Ovary (tissue), 7 donors: ENCODE measurements at regions not wholly inside any gene's neighbourhood (a gene's known extent, or its start where the extent isn't known, plus 50 kb on each side); places are given as distances from the start of the nearest gene placed in this dataset.

ENCODE experiments used
- DNase-seq, 5 donors: peaks; one replicate each; pipeline ENCODE4 v3.0.0-alpha.2; 2019 to 2020
- H3K27ac ChIP-seq, 2 donors: fragments of 200-600 bp; one replicate each; pipeline versions ENCODE4 v1.5.1 to v1.8.0; 2019 to 2022
- H3K27me3 ChIP-seq: fragments of 200-600 bp; one replicate; pipeline ENCODE4 v1.8.0; 2022
- H3K36me3 ChIP-seq: fragments of 200-600 bp; sonication (generic); one replicate; pipeline ENCODE4 v1.5.1; 2019
- H3K4me1 ChIP-seq: one replicate; pipeline ENCODE4 v1.8.1; 2013; ENCODE audit warnings: mild to moderate bottlenecking, moderate library complexity; ENCODE audit not compliant: insufficient read depth
- H3K4me3 ChIP-seq: fragments of 200-600 bp; sonication (generic); one replicate; pipeline ENCODE4 v1.5.1; 2017
- H3K9me3 ChIP-seq, 2 donors: fragments of 200-600 bp in 1 of 2; sonication (generic) in 1 of 2; one replicate each; pipeline versions ENCODE4 v1.5.1 to v1.8.1; 2013 to 2019; ENCODE audit warnings: mild to moderate bottlenecking in 1 of 2, moderate library complexity in 1 of 2
- EP300 ChIP-seq: sonication (generic); formaldehyde crosslinking; IDR thresholded peaks from one replicate; pipeline ENCODE4 v1.6.1; 2017; ENCODE audit warnings: antibody characterized with exemption
- POLR2A ChIP-seq: fragments of 450-650 bp; IDR thresholded peaks from one replicate; pipeline ENCODE4 v1.6.1; 2017; ENCODE audit warnings: antibody characterized with exemption, mild to moderate bottlenecking, moderate library complexity
- WGBS, 3 donors: extraction: QIAGEN DNeasy Blood & Tissue Kit in 1 of 3; methylation state at CpG; one replicate each; pipeline versions ENCODE4 v1.1.5 to v1.1.7; 2013 to 2017; 5-methylcytosine and 5-hydroxymethylcytosine counted together
- intact Hi-C, 4 donors: fragments of 100-400 bp; cut with DNase I; formaldehyde crosslinking; loops; one replicate each; pipeline versions ENCODE4 v1.11.0 to v1.15.1; 2022 to 2023
- TF ChIP-seq, protein P1 (sequence below), 3 donors: fragments of 450-650 bp in 2 of 3; fragments of 200-600 bp in 1 of 3; IDR thresholded peaks; one replicate each; pipeline versions ENCODE4 v1.5.1 to v1.8.0; 2016 to 2022; ENCODE audit warnings: antibody characterized with exemption in 3 of 3, mild to moderate bottlenecking in 1 of 3
- donor health status: DM: no; HTN: no; CAD: no; lungs with moderate emphysema.
- donor health status: DM: no; HTN: no; CAD: no.
- donor health status: Bipolar disorder and iron deficiency.
- donor health status: DM: no; HTN: no; CAD: no.
- donor health status: DM: yes; HTN: yes; CAD: no.

DNA sequence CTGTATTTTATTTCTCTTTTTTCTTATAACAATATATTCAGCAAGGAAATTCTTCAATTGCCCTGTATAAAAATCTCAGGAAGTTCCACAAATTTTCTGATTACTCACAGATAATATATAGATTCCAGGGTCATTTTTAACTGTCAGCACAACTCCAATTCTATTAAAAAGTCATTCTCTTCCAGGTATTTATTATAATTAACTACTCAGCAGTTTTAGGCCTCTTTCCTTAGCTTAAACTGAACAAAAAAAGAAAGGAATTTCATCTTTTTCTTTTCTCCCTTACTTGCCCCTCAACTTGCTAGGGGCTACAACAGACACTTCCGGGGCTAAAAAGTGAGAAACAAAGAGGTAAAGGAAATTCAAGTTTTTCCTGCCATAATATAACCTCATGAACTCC lies 358.9 kb upstream of the LRATD1 start:
- WGBS, 3 donors: 84 to 90% (median 84%) methylated on average over 1 of the region's 1 CpG
- no peaks in the 10 kb centered on the region for H3K36me3 ChIP-seq
- H3K9me3 ChIP-seq: no peaks in the 10 kb centered on the region
- no peak overlapping the region for H3K27ac ChIP-seq
- no peaks in the 10 kb centered on the region for H3K27me3 ChIP-seq
- no peak for DNase-seq
- no peak overlapping the region for H3K4me3 ChIP-seq
- no peak for TF ChIP-seq POLR2A
- TF ChIP-seq, protein P1, sequence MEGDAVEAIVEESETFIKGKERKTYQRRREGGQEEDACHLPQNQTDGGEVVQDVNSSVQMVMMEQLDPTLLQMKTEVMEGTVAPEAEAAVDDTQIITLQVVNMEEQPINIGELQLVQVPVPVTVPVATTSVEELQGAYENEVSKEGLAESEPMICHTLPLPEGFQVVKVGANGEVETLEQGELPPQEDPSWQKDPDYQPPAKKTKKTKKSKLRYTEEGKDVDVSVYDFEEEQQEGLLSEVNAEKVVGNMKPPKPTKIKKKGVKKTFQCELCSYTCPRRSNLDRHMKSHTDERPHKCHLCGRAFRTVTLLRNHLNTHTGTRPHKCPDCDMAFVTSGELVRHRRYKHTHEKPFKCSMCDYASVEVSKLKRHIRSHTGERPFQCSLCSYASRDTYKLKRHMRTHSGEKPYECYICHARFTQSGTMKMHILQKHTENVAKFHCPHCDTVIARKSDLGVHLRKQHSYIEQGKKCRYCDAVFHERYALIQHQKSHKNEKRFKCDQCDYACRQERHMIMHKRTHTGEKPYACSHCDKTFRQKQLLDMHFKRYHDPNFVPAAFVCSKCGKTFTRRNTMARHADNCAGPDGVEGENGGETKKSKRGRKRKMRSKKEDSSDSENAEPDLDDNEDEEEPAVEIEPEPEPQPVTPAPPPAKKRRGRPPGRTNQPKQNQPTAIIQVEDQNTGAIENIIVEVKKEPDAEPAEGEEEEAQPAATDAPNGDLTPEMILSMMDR (IDR thresholded peaks at IDR 0.05): no peak
- no peaks in the 10 kb centered on the region for H3K4me1 ChIP-seq
- intact Hi-C loops: no loop called here

DNA sequence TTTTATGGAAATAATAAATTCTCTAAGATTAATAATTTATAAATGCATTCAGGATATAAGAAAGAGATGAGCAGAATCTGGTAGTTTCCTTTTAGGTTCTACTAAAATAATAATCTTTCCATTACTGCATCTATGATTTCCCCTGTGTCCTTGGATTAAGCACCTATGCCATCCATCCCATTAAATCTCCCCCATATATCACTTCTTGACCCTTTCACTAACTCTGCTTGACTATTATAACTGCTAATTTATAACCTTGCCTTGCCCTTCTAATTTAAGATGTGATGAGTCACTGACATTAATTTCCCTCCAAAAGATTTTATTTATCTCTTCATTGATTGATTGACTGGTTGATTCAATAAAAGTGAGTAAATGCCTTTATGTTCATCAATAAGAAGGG lies 348.3 kb upstream of the LRATD1 start:
- Histone ChIP-seq H3K27ac (no peak overlapping the region), H3K4me3 (no peak overlapping the region), H3K4me1 (no peaks in the 10 kb centered on the region), H3K36me3 (no peaks in the 10 kb centered on the region), H3K9me3 (no peaks in the 10 kb centered on the region), H3K27me3 (no peaks in the 10 kb centered on the region)
- TF ChIP-seq, protein P1 (IDR thresholded peaks at IDR 0.05): no peak
- TF ChIP-seq POLR2A (no peak), EP300 (no peak)
- intact Hi-C loops: no loop called here
- DNase-seq: no peak

DNA sequence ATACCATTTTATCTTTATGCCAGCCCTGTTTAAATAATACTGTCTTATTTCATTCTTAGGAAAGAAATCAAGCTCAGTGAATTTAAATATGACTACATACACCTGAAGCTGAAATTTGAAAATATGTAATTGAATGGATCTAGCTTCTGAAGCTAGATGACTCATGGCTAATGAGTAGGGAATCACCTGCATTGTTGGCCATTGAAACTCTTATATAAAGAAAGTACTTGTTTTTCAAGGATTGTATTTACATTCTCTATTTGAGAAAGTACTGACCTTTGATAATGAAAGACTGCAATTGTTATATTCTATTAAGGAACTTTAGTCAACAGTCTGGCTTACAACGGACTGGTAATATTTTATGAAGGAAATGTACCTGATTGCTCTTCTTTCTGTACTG lies 346.7 kb upstream of the LRATD1 start:
- Histone ChIP-seq H3K4me3 (no peak overlapping the region), H3K27ac (no peak overlapping the region), H3K9me3 (no peaks in the 10 kb centered on the region), H3K27me3 (no peaks in the 10 kb centered on the region), H3K36me3 (no peaks in the 10 kb centered on the region), H3K4me1 (no peaks in the 10 kb centered on the region)
- no peak for DNase-seq
- TF ChIP-seq, protein P1 (IDR thresholded peaks at IDR 0.05): no peak
- TF ChIP-seq EP300: no peak
- intact Hi-C loops: no loop called here
- WGBS, 3 donors: 19 to 55% (median 36%) methylated on average over 1 of the region's 1 CpG

DNA sequence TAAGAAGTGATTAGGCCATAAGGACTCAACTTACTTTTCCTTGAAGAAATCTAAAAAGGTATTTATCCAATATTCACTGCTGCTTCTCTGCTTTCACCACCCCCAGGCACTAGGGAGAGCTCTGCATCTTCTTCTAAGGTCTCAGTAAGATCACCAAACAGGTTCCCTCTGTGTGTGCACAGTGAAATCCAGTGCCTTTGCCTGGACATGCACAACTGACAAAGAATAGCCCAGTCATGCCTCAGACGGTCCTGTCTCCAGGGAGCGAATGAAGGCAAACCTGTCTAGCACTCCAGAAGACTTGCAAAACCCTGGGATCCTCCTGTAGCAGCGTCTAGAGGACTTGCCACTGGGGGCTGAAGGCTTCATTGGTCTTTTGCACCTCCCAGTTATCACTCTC lies 344.5 kb upstream of the LRATD1 start:
- H3K4me3 ChIP-seq: no peak overlapping the region
- no peaks in the 10 kb centered on the region for H3K4me1 ChIP-seq
- no peaks in the 10 kb centered on the region for H3K36me3 ChIP-seq
- intact Hi-C loops: no loop called here
- H3K27ac ChIP-seq: no peak overlapping the region
- 82 to 90% (median 83%) methylated on average over 3 of the region's 3 CpGs for WGBS, 3 donors
- H3K9me3 ChIP-seq: no peaks in the 10 kb centered on the region
- TF ChIP-seq POLR2A (no peak), EP300 (no peak)
- TF ChIP-seq, protein P1 (IDR thresholded peaks at IDR 0.05): no peak
- DNase-seq: no peak
- no peaks in the 10 kb centered on the region for H3K27me3 ChIP-seq

DNA sequence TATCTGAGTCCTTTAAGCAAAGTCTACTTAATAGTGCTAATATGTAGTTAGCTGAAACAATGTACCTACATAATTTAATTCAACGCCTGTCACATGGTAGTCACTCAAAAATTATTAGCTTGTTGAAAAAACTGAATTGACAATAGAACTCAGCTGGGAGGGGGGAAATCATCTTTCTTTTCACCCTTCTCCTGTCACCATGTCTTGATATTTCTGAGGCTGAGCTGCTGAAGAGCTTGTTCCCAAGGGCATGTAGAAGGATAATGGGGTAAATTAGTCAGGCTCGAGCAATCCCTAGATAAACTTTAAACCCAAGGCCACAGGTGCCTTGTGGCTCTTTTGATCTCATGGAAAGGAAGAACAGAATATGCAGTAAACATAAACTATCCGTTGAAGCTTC lies 339.6 kb upstream of the LRATD1 start:
- no peak overlapping the region for H3K4me3 ChIP-seq
- 32 to 37% (median 35%) methylated on average over 3 of the region's 3 CpGs for WGBS, 3 donors
- no peak overlapping the region for H3K27ac ChIP-seq
- H3K9me3 ChIP-seq: no peaks in the 10 kb centered on the region
- no peaks in the 10 kb centered on the region for H3K36me3 ChIP-seq
- H3K27me3 ChIP-seq: no peaks in the 10 kb centered on the region
- intact Hi-C loops: no loop called here
- TF ChIP-seq POLR2A (no peak), EP300 (no peak)
- no peak for DNase-seq
- no peaks in the 10 kb centered on the region for H3K4me1 ChIP-seq
